Upper lobe of left lung (tissue), 6 donors: ENCODE measurements at regions not wholly inside any gene's neighbourhood (a gene's known extent, or its start where the extent isn't known, plus 50 kb on each side); places are given as distances from the start of the nearest gene placed in this dataset.

Experiments
- ATAC-seq, 2 donors: fragments of 200-7000 bp; cut with Tn5 transposase; one replicate each; pipeline ENCODE4 v1.9.1; 2022; ENCODE audit warnings: mild to moderate bottlenecking in 2 of 2, moderate library complexity in 2 of 2; ENCODE audit not compliant: low FRiP score in 2 of 2
- DNase-seq, 2 donors: peaks; one replicate each; pipeline ENCODE4 v3.0.0-alpha.2; 2019 to 2020
- H3K27ac ChIP-seq, 4 donors: fragments of 200-600 bp; sonication (generic); one replicate each; pipeline ENCODE4 v1.5.1; 2016 to 2019
- H3K27me3 ChIP-seq, 4 donors: fragments of 200-600 bp; sonication (generic); one replicate each; pipeline ENCODE4 v1.5.1; 2017 to 2019
- H3K36me3 ChIP-seq, 4 donors: fragments of 200-600 bp; sonication (generic); one replicate each; pipeline ENCODE4 v1.5.1; 2016 to 2019
- H3K4me1 ChIP-seq, 4 donors: fragments of 200-600 bp; sonication (generic); one replicate each; pipeline ENCODE4 v1.5.1; 2018 to 2019
- H3K4me3 ChIP-seq, 4 donors: fragments of 200-600 bp; sonication (generic); one replicate each; pipeline ENCODE4 v1.5.1; 2017 to 2019; ENCODE audit warnings: mild to moderate bottlenecking in 2 of 4, moderate library complexity in 1 of 4
- H3K9me3 ChIP-seq, 4 donors: fragments of 200-600 bp; sonication (generic); one replicate each; pipeline ENCODE4 v1.5.1; 2018 to 2019
- EP300 ChIP-seq, 4 donors: sonication (generic); formaldehyde crosslinking; IDR thresholded peaks; one replicate each; pipeline ENCODE4 v1.5.1; 2017; ENCODE audit warnings: antibody characterized with exemption in 4 of 4, control low read depth in 2 of 4
- POLR2A ChIP-seq, 4 donors: fragments of 450-650 bp; IDR thresholded peaks; one replicate each; pipeline ENCODE4 v1.5.1; 2016 to 2017; ENCODE audit warnings: antibody characterized with exemption in 4 of 4, mild to moderate bottlenecking in 2 of 4
- POLR2AphosphoS5 ChIP-seq, 2 donors: sonication (generic); formaldehyde crosslinking; IDR thresholded peaks; one replicate each; pipeline ENCODE4 v1.5.1; 2017; ENCODE audit warnings: antibody characterized with exemption in 2 of 2
- WGBS, 2 donors: methylation state at CpG; one replicate each; pipeline ENCODE4 v1.1.5; 2017 to 2018; 5-methylcytosine and 5-hydroxymethylcytosine counted together
- TF ChIP-seq, protein P1 (sequence below), 6 experiments: fragments of 450-650 bp in 4 of 6; fragments of 200-600 bp in 2 of 6; sonication (generic) in 2 of 6; IDR thresholded peaks; one replicate each; pipeline ENCODE4 v1.5.1; 2016 to 2019; ENCODE audit warnings: antibody characterized with exemption in 6 of 6
- donor health status: DM: no; HTN: no; CAD: no; lungs with moderate emphysema.
- donor health status: DM: no; HTN: yes; CAD: no; lungs with severe emphysema.

DNA sequence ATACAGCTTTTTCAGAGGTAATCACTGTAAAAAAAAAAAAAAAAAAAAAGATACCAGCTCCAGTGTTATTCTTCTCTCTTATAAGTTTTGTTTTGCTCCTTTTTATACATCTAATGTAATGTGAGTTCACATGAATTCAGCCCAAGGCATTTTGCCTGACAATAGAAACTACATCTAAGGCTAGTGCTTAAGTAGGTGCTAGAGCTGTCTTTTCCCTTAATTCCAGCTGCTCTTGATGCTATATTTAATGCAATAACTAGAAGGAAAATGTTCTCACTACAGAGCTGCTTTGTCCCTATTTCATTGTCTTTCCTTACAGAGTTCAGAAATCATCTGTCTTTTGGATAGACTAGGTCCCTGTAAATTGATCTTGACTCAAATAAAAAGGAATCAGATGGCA, 150.1 kb downstream of the NAA11 start:
- Histone ChIP-seq H3K36me3 (no peaks in the 10 kb centered on the region), H3K4me1 (no peaks in the 10 kb centered on the region), H3K9me3 (no peaks in the 10 kb centered on the region), H3K4me3 (no peak overlapping the region), H3K27ac (no peak overlapping the region), H3K27me3 (no peaks in the 10 kb centered on the region)
- no peak for TF ChIP-seq POLR2A (IDR thresholded peaks at IDR 0.05)
- TF ChIP-seq EP300 (IDR thresholded peaks at IDR 0.05) = no peak
- no peak for TF ChIP-seq POLR2AphosphoS5 (IDR thresholded peaks at IDR 0.05)
- TF ChIP-seq, protein P1, sequence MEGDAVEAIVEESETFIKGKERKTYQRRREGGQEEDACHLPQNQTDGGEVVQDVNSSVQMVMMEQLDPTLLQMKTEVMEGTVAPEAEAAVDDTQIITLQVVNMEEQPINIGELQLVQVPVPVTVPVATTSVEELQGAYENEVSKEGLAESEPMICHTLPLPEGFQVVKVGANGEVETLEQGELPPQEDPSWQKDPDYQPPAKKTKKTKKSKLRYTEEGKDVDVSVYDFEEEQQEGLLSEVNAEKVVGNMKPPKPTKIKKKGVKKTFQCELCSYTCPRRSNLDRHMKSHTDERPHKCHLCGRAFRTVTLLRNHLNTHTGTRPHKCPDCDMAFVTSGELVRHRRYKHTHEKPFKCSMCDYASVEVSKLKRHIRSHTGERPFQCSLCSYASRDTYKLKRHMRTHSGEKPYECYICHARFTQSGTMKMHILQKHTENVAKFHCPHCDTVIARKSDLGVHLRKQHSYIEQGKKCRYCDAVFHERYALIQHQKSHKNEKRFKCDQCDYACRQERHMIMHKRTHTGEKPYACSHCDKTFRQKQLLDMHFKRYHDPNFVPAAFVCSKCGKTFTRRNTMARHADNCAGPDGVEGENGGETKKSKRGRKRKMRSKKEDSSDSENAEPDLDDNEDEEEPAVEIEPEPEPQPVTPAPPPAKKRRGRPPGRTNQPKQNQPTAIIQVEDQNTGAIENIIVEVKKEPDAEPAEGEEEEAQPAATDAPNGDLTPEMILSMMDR (IDR thresholded peaks at IDR 0.05) = no peak
- DNase-seq (no peak), ATAC-seq (no peak)

DNA sequence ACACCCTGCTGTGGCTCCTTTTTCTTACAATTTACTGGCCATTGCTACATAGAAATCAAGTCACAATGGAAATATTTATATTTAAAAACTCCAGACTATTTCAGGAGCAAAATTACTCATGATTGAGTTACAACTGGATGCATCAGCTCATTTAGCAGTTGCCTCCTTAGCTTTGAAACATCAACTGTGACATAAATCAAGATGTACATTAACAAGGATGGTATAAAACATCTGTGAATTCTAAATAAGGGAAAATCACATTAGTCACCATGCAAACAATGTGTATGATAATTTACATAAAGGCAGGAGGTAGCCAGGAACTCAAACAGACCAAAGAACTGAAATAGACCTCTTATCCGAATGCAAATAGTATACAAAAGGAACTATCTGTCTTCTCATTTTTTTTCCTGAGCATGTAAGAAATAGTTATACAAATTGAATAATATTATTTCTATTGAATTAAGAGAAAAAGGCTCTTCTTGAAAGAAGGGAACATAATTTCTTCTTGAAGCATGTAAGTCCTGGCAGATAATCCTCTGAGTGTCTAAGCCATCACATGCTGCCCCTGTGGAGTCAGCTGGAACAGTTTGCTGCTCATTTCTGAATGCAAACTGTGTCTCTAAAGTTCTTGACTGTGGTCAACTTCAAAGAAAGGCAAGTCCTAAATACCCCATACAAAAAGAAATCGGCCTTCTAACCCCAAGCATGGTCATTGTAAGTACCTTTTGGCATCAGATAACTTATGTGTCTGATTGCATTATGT, 151.2 kb downstream of the NAA11 start:
- DNase-seq (no peak), ATAC-seq (no peak)
- Histone ChIP-seq H3K4me1 (no peaks in the 10 kb centered on the region), H3K27me3 (no peaks in the 10 kb centered on the region), H3K9me3 (no peaks in the 10 kb centered on the region), H3K4me3 (no peak overlapping the region), H3K27ac (no peak overlapping the region), H3K36me3 (no peaks in the 10 kb centered on the region)
- TF ChIP-seq EP300 (IDR thresholded peaks at IDR 0.05) (no peak), POLR2A (IDR thresholded peaks at IDR 0.05) (no peak), POLR2AphosphoS5 (IDR thresholded peaks at IDR 0.05) (no peak)
- TF ChIP-seq, protein P1 (IDR thresholded peaks at IDR 0.05) = no peak
- 62 to 65% methylated on average over 2 of the region's 2 CpGs for WGBS, 2 donors

DNA sequence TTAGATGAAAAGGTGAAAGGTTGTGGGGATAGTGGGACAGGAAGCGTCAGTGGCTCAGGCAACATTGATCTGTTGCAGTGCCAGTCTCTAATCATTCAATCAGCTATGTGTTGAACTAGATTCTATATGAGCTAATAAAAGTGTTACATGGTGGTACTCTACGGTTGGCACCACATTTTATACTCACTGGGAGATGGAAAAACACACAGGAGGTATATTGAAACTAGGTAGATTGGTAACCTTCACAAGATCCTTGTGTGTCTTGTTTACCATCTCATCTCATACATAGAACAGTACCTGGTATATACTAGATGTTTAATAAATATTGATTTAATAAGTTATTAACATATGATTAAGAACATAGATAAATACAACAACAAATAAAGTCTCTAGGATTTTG, 152.7 kb downstream of the NAA11 start:
- H3K4me3 ChIP-seq = no peak overlapping the region
- ATAC-seq (no peak), DNase-seq (no peak)
- no peaks in the 10 kb centered on the region for H3K4me1 ChIP-seq
- no peaks in the 10 kb centered on the region for H3K9me3 ChIP-seq
- no peak overlapping the region for H3K27ac ChIP-seq
- 85 to 91% methylated on average over 2 of the region's 2 CpGs for whole genome bisulfite sequencing, 2 donors
- no peaks in the 10 kb centered on the region for H3K27me3 ChIP-seq
- H3K36me3 ChIP-seq = no peaks in the 10 kb centered on the region
- TF ChIP-seq, protein P1 (IDR thresholded peaks at IDR 0.05) = no peak
- TF ChIP-seq EP300 (IDR thresholded peaks at IDR 0.05) (no peak), POLR2A (IDR thresholded peaks at IDR 0.05) (no peak), POLR2AphosphoS5 (IDR thresholded peaks at IDR 0.05) (no peak)

- Histone ChIP-seq H3K4me3 (no peak overlapping the region), H3K36me3 (no peaks in the 10 kb centered on the region), H3K9me3 (no peaks in the 10 kb centered on the region), H3K4me1 (no peaks in the 10 kb centered on the region), H3K27me3 (no peaks in the 10 kb centered on the region), H3K27ac (no peak overlapping the region)
- DNase-seq = no peak
- no peak for ATAC-seq
- TF ChIP-seq, protein P1 (IDR thresholded peaks at IDR 0.05) = no peak
- TF ChIP-seq EP300 (IDR thresholded peaks at IDR 0.05) (no peak), POLR2A (IDR thresholded peaks at IDR 0.05) (no peak), POLR2AphosphoS5 (IDR thresholded peaks at IDR 0.05) (no peak)
- WGBS, 2 donors = 100% methylated on average over 1 of the region's 1 CpG
These were observed 155.8 kb downstream of the NAA11 start for GRCh38 chr4:79170077-79170476.
